SU-DHL-6 (cell line): ENCODE measurements at regions not wholly inside any gene's neighbourhood (a gene's known extent, or its start where the extent isn't known, plus 50 kb on each side); places are given as distances from the start of the nearest gene placed in this dataset.

Experiments used
- EZH2phosphoT487 ChIP-seq: fragments of 200-600 bp; sonication (generic), shearing (Covaris generic); conservative IDR thresholded peaks from 2 replicates; pipeline ENCODE4 v1.6.1; 2018; ENCODE audit warnings: mild to moderate bottlenecking, antibody characterized with exemption, low read length, moderate library complexity, mixed read lengths
- TF ChIP-seq, protein P1 (sequence below): fragments of 200-600 bp; sonication (generic); IDR thresholded peaks from one replicate; pipeline ENCODE4 v1.5.1; 2017; ENCODE audit warnings: antibody characterized with exemption, mild to moderate bottlenecking, low read length, moderate library complexity; ENCODE audit not compliant: insufficient read depth, poor library complexity, severe bottlenecking

DNA sequence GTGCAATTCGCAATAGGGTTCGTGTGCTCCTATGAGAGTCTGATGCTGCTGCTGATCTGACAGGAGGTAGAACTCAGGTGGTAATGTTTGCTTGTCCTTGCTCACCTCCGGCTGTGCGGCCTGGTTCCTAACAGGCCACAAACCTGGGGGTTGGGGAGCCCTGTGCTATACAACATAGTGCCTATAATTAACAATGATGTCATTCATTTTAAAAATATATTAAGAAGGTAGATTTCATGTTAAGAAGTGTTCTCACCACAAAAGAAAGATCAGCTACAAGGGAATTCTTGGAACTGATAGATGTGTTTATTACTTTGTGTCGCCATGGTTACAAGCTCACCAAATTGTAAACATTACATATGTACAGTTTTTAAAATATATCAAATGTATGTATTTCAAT, 200.5 kb downstream of the GRB14 start:
- TF ChIP-seq, protein P1, sequence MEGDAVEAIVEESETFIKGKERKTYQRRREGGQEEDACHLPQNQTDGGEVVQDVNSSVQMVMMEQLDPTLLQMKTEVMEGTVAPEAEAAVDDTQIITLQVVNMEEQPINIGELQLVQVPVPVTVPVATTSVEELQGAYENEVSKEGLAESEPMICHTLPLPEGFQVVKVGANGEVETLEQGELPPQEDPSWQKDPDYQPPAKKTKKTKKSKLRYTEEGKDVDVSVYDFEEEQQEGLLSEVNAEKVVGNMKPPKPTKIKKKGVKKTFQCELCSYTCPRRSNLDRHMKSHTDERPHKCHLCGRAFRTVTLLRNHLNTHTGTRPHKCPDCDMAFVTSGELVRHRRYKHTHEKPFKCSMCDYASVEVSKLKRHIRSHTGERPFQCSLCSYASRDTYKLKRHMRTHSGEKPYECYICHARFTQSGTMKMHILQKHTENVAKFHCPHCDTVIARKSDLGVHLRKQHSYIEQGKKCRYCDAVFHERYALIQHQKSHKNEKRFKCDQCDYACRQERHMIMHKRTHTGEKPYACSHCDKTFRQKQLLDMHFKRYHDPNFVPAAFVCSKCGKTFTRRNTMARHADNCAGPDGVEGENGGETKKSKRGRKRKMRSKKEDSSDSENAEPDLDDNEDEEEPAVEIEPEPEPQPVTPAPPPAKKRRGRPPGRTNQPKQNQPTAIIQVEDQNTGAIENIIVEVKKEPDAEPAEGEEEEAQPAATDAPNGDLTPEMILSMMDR, result no peak
- TF ChIP-seq EZH2phosphoT487, result no peak
